Glutamatergic neuron (in vitro differentiated cells): ENCODE measurements at regions not wholly inside any gene's neighbourhood (a gene's known extent, or its start where the extent isn't known, plus 50 kb on each side); places are given as distances from the start of the nearest gene placed in this dataset.
A peak's percentile ranks its signal among the peaks of the same experiment; 100 is the strongest.
"Not testable (repeated sequence)": the region's sequence is repeated elsewhere in the genome, so short reads cannot be mapped to it uniquely, and the experiment has no call there.

Source experiments
- DNase-seq: peaks from one replicate; pipeline ENCODE4 v3.0.0; 2022
- H3K27ac Mint-ChIP-seq: one replicate; pipeline ENCODE4 v1.8.0; 2020; ENCODE audit warnings: mild to moderate bottlenecking, mixed read lengths, inconsistent platforms; ENCODE audit not compliant: unreplicated experiment
- H3K27me3 Mint-ChIP-seq: one replicate; pipeline ENCODE4 v1.8.0; 2020; ENCODE audit warnings: mild to moderate bottlenecking, moderate library complexity, mixed read lengths, inconsistent platforms; ENCODE audit not compliant: unreplicated experiment
- H3K36me3 Mint-ChIP-seq: one replicate; pipeline ENCODE4 v1.8.0; 2020; ENCODE audit warnings: mild to moderate bottlenecking, mixed read lengths, inconsistent platforms; ENCODE audit not compliant: unreplicated experiment
- H3K4me1 Mint-ChIP-seq: one replicate; pipeline ENCODE4 v1.8.0; 2020; ENCODE audit warnings: mild to moderate bottlenecking, low read depth, mixed read lengths, inconsistent platforms; ENCODE audit not compliant: unreplicated experiment
- H3K4me3 Mint-ChIP-seq: one replicate; pipeline ENCODE4 v1.8.0; 2020; ENCODE audit warnings: mild to moderate bottlenecking, mixed read lengths, inconsistent platforms; ENCODE audit not compliant: unreplicated experiment
- H3K9me3 Mint-ChIP-seq: one replicate; pipeline ENCODE4 v1.8.0; 2020; ENCODE audit warnings: mild to moderate bottlenecking, moderate library complexity, mixed read lengths, inconsistent platforms; ENCODE audit not compliant: unreplicated experiment
- TF ChIP-seq, protein P1 (sequence below): fragments of 200-600 bp; sonication (generic); IDR thresholded peaks from one replicate; pipeline ENCODE4 v1.5.0; 2021; ENCODE audit not compliant: partially characterized antibody, unreplicated experiment

DNA sequence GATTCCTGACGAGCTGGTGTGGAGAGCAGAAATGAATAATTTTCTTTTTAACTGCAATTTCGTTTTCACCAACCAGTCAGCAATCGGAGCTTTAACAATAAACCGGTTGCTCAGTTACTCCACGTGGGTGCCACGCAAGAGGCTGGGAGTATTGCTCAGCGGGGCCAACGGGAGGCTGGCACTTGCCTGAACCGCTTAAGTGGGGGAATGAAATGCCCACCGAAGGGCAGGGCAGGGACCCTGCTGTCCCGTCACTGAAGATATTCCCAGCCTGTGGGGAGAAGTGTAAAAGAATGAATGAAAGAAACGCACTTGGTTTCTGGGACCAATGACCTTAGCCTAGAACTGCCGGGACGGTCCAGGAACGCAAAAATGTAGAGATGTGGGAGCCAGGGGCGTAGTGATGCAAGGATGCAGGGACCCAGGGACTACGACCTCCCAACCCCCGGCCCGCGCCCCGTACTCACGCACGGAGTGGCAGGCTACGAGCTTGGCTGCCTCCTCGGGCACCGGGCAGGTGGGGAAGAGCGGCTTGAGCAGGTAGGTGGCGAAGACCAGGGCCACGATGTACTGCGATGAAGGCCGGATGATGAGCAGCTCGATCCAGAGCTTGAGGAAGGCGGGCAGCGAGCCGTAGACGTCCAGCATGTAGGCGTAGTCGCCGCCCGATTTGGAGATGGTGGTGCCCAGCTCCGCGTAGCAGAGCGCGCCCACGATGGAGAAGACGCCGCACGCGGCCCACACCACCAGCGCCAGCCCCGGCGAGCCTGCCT, 79.8 kb upstream of the METTL9 start:
- H3K27me3 Mint-ChIP-seq: peaks cover 21% of the 10 kb centered on the region
- peak overlapping the region; percentile 90 for H3K27ac Mint-ChIP-seq
- not testable (repeated sequence) for H3K9me3 Mint-ChIP-seq, DNase-seq, H3K36me3 Mint-ChIP-seq
- H3K4me3 Mint-ChIP-seq: peak overlapping the region; percentile 92
- H3K4me1 Mint-ChIP-seq: peaks cover 25% of the 10 kb centered on the region

DNA sequence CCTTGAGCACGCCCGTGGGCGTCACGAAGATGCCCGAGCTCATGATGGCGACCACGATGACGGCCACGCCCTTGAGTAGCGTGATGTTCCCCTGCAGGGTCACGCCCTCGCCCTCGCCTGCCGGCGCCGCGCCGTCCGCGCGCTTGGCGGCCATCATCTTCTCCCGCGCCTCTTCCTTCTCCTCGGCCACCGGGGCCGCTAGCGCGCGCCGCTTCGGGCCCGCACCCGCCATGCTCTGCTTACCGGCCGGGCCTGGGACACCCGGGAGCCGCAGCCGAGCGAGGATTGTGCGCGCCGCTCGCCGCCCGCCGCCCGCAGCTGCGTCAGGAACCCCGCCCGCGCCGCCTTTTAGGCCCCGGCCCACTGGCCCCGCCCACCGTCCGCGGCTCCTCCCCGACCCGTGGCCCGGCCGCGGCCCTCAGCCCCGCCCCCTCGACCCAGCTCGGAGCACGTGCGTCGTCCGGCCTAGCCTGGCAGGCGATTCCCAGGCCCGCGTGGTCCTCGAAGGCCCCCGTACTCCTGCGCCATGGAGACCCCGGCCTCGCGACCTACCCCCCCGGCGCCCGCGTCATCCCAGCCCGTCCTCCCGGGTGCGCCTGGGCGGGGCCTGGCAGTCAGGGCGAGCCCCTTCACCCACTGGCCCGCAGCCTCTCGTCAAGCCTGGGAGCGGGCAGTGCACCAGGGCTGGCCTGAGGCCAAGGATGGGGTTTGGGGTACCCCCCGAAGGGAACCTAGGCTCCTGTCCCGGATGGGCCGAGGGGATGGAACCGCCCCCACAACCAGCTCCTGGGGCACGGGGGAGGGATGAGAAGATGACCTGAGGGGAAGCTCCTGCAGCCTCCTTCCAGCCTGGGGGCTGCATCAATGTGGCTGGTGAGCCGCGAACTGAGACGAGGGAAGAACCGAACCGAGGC, 79.0 kb upstream of the METTL9 start:
- DNase-seq: peak; percentile 100
- Mint-ChIP-seq H3K27ac (peak overlapping the region; percentile 76), H3K4me3 (peak overlapping the region; percentile 92), H3K4me1 (peaks cover 21% of the 10 kb centered on the region), H3K27me3 (peaks cover 17% of the 10 kb centered on the region)
- H3K36me3 Mint-ChIP-seq, H3K9me3 Mint-ChIP-seq: not testable (repeated sequence)

DNA sequence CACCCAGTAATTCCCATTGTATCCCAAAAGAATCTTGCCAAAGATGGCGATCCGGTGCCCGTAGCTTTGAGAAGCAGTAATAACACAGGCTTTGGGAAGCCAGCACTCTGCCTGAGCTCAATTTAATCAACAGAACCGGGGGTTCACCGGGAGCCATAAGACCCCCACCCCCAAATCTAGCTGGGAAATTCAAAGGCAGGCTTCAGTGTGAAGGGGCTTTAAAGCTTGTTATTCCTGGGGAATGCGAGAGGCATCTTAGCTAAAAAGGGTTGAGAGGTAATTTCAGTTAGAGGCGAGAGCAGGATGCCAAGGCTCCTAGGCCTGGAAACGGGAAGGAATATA, 78.4 kb upstream of the METTL9 start:
- not testable (repeated sequence) for H3K36me3 Mint-ChIP-seq, H3K9me3 Mint-ChIP-seq, DNase-seq
- Mint-ChIP-seq H3K4me1 (peaks cover 16% of the 10 kb centered on the region), H3K27me3 (peaks cover 14% of the 10 kb centered on the region), H3K4me3 (peak overlapping the region; percentile 76), H3K27ac (peak overlapping the region; percentile 93)

- peaks cover 14% of the 10 kb centered on the region for H3K27me3 Mint-ChIP-seq
- peak overlapping the region; percentile 76 for H3K4me3 Mint-ChIP-seq
- H3K9me3 Mint-ChIP-seq, H3K36me3 Mint-ChIP-seq: not testable (repeated sequence)
- H3K27ac Mint-ChIP-seq: peak overlapping the region; percentile 93
- peak; percentile 66 for DNase-seq
- peaks cover 16% of the 10 kb centered on the region for H3K4me1 Mint-ChIP-seq
Observed at GRCh38 chr16:21521390-21522143, 77.8 kb upstream of the METTL9 start.

GRCh38 chr16:21522846-21523245, 76.5 kb upstream of the METTL9 start:
- not testable (repeated sequence) for H3K36me3 Mint-ChIP-seq, H3K9me3 Mint-ChIP-seq, H3K4me3 Mint-ChIP-seq, DNase-seq
- peak overlapping the region; percentile 43 for H3K27ac Mint-ChIP-seq
- peaks cover 17% of the 10 kb centered on the region for H3K27me3 Mint-ChIP-seq
- H3K4me1 Mint-ChIP-seq: peaks cover 23% of the 10 kb centered on the region

DNA sequence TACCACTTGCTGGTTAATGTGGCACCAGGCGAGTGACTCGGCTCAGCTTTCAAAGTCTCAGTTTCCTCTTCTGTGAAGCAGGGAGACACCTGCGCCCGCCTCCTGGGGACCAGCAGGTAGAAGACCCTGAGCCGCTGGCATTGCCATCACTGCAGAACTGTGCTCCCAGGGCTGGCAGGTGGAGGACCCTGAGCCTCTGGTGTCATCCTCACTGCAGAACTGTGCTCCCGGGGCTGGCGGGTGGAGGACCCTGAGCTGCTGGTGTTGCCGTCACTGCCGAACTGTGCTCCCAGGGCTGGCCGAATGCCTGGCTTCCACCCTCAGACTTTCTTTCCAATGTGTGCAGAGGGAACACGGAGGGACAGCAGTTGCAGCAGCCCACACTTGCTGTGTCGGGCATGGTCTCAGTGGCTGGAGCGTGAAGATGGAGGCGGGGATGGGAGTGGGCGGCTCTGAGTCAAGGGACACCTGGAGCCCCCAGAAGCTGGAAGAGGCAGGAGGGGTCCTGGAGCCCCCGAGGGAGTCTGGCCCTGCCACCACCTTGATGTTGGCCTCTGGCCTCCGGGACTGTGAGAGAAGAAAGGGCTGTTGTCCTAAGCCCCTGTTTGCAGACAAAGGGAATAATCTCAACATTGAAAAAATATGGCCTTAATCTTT, 75.8 kb upstream of the METTL9 start:
- no peak for DNase-seq
- Mint-ChIP-seq H3K9me3 (peaks cover 6% of the 10 kb centered on the region), H3K36me3 (no peaks in the 10 kb centered on the region), H3K4me1 (peaks cover 19% of the 10 kb centered on the region), H3K27me3 (peaks cover 16% of the 10 kb centered on the region), H3K27ac (no peak overlapping the region), H3K4me3 (no peak overlapping the region)
- TF ChIP-seq, protein P1, sequence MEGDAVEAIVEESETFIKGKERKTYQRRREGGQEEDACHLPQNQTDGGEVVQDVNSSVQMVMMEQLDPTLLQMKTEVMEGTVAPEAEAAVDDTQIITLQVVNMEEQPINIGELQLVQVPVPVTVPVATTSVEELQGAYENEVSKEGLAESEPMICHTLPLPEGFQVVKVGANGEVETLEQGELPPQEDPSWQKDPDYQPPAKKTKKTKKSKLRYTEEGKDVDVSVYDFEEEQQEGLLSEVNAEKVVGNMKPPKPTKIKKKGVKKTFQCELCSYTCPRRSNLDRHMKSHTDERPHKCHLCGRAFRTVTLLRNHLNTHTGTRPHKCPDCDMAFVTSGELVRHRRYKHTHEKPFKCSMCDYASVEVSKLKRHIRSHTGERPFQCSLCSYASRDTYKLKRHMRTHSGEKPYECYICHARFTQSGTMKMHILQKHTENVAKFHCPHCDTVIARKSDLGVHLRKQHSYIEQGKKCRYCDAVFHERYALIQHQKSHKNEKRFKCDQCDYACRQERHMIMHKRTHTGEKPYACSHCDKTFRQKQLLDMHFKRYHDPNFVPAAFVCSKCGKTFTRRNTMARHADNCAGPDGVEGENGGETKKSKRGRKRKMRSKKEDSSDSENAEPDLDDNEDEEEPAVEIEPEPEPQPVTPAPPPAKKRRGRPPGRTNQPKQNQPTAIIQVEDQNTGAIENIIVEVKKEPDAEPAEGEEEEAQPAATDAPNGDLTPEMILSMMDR: no peak
